Ishikawa (cell line): ENCODE measurements at regions not wholly inside any gene's neighbourhood (a gene's known extent, or its start where the extent isn't known, plus 50 kb on each side); places are given as distances from the start of the nearest gene placed in this dataset.

Experiments used
- CEBPB ChIP-seq: IDR thresholded peaks from 2 replicates; pipeline ENCODE4 v1.6.1; 2012
- EGR1 ChIP-seq: IDR thresholded peaks from 2 replicates; pipeline ENCODE4 v1.6.1; 2012
- EP300 ChIP-seq: IDR thresholded peaks from 2 replicates; pipeline ENCODE4 v1.6.1; 2012; ENCODE audit warnings: borderline replicate concordance
- FOXM1 ChIP-seq: IDR thresholded peaks from 2 replicates; pipeline ENCODE4 v1.6.1; 2012; ENCODE audit warnings: low read depth, borderline replicate concordance
- NFIC ChIP-seq: IDR thresholded peaks from 2 replicates; pipeline ENCODE4 v1.6.1; 2012
- RAD21 ChIP-seq: IDR thresholded peaks from 2 replicates; pipeline ENCODE4 v1.6.1; 2012; ENCODE audit warnings: low read depth
- REST ChIP-seq: IDR thresholded peaks from 2 replicates; pipeline ENCODE4 v1.6.1; 2012; ENCODE audit warnings: low read depth, mild to moderate bottlenecking
- TCF12 ChIP-seq: IDR thresholded peaks from 2 replicates; pipeline ENCODE4 v1.6.1; 2012; ENCODE audit warnings: low read depth
- TEAD4 ChIP-seq: IDR thresholded peaks from 2 replicates; pipeline ENCODE4 v1.6.1; 2012
- YY1 ChIP-seq: IDR thresholded peaks from 2 replicates; pipeline ENCODE4 v1.6.1; 2012; ENCODE audit warnings: low read depth
- TF ChIP-seq, protein P1 (sequence below): IDR thresholded peaks from 2 replicates; pipeline ENCODE4 v1.6.1; 2012

GRCh38 chr4:14701389-14701788 lies 300.9 kb upstream of the CPEB2 start:
- no peak for TF ChIP-seq RAD21
- TF ChIP-seq REST, result no peak
- no peak for TF ChIP-seq CEBPB
- TF ChIP-seq, protein P1, sequence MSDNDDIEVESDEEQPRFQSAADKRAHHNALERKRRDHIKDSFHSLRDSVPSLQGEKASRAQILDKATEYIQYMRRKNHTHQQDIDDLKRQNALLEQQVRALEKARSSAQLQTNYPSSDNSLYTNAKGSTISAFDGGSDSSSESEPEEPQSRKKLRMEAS, result no peak
- TF ChIP-seq TCF12, result no peak
- TF ChIP-seq FOXM1, result no peak
- no peak for TF ChIP-seq YY1
- no peak for TF ChIP-seq TEAD4
- no peak for TF ChIP-seq EP300
- TF ChIP-seq EGR1, result no peak
- TF ChIP-seq NFIC, result no peak
